ENCODE measurements at regions not wholly inside any gene's neighbourhood (a gene's known extent, or its start where the extent isn't known, plus 50 kb on each side); places are given as distances from the start of the nearest gene placed in this dataset.

GRCh38 chr12:126898562-126898961 is 1368.4 kb upstream of the TMEM132C start:
- Histone ChIP-seq H3K9me3 (ENCODE audit: control insufficient read depth, low read depth, low read length) (no peaks in the 10 kb centered on the region), H3K4me1 (ENCODE audit: insufficient read depth, low read length) (peaks cover 3% of the 10 kb centered on the region; the same call in 1 of the 2 replicates), H3K79me2 (ENCODE audit: insufficient read depth, low read length) (no peaks in the 10 kb centered on the region), H3K27me3 (ENCODE audit: insufficient read depth, low read length) (no peaks in the 10 kb centered on the region), H3K27ac (ENCODE audit: insufficient read length, low read depth, low read length) (no peak overlapping the region), H4K8ac (replicated peaks; ENCODE audit: insufficient read length, low read depth, low read length) (no peak overlapping the region), H4K20me1 (ENCODE audit: control insufficient read depth, insufficient read depth, insufficient read length) (no peaks in the 10 kb centered on the region), H3K23me2 (ENCODE audit: insufficient read length, low read depth, low read length, poor library complexity, severe bottlenecking) (no peaks in the 10 kb centered on the region), H3K14ac (ENCODE audit: insufficient read depth, low read length) (no peak overlapping the region), H2BK12ac (ENCODE audit: insufficient read length, low read depth, low read length) (no peak overlapping the region), H3T11ph (ENCODE audit: low read length) (no peak overlapping the region), H2BK20ac (ENCODE audit: low read depth, low read length, poor library complexity, severe bottlenecking) (no peak overlapping the region), H2AK5ac (ENCODE audit: insufficient read length, low read length) (no peak overlapping the region), H2BK15ac (ENCODE audit: low read depth, low read length) (no peak overlapping the region), H2BK120ac (ENCODE audit: low read depth, low read length, poor library complexity, severe bottlenecking) (no peak overlapping the region), H3K79me1 (ENCODE audit: insufficient read depth, low read depth, low read length, poor library complexity, severe bottlenecking) (no peaks in the 10 kb centered on the region), H3K4ac (ENCODE audit: low read depth, low read length) (no peak overlapping the region), H3K18ac (ENCODE audit: insufficient read length, low read depth, low read length) (no peak overlapping the region), H2BK5ac (ENCODE audit: insufficient read length, low read length) (no peak overlapping the region), H4K5ac (ENCODE audit: insufficient read length, low read depth, low read length) (no peak overlapping the region), H3K56ac (ENCODE audit: insufficient read length, low read depth, low read length) (no peak overlapping the region), H2AFZ (ENCODE audit: low read length) (no peak overlapping the region), H4K91ac (ENCODE audit: insufficient read length, low read depth, low read length) (no peak overlapping the region), H3K23ac (ENCODE audit: insufficient read length, low read depth, low read length) (no peak overlapping the region), H3K9ac (ENCODE audit: extremely low read depth, insufficient read length, low read length) (no peak overlapping the region), H3K4me2 (ENCODE audit: insufficient read depth, insufficient read length, low read length) (no peak overlapping the region)
- DNase-seq, result no peak
- peaks cover 22 to 23% of the 10 kb centered on the region in 2 experiments for H3K4me1 Mint-ChIP-seq
- WGBS (ENCODE audit: extremely low coverage, insufficient read length, low lambda C conversion rate), result 100% methylated on average over 1 of the region's 4 CpGs
- peaks cover 15% of the 10 kb centered on the region for H3K27me3 Mint-ChIP-seq (ENCODE audit: low read depth)
- no peaks in the 10 kb centered on the region for H3K9me3 Mint-ChIP-seq
- no peaks in the 10 kb centered on the region for H3K36me3 Mint-ChIP-seq (ENCODE audit: insufficient read depth in 1 of 3, low read depth in 3 of 3)
- TF ChIP-seq, protein P1, sequence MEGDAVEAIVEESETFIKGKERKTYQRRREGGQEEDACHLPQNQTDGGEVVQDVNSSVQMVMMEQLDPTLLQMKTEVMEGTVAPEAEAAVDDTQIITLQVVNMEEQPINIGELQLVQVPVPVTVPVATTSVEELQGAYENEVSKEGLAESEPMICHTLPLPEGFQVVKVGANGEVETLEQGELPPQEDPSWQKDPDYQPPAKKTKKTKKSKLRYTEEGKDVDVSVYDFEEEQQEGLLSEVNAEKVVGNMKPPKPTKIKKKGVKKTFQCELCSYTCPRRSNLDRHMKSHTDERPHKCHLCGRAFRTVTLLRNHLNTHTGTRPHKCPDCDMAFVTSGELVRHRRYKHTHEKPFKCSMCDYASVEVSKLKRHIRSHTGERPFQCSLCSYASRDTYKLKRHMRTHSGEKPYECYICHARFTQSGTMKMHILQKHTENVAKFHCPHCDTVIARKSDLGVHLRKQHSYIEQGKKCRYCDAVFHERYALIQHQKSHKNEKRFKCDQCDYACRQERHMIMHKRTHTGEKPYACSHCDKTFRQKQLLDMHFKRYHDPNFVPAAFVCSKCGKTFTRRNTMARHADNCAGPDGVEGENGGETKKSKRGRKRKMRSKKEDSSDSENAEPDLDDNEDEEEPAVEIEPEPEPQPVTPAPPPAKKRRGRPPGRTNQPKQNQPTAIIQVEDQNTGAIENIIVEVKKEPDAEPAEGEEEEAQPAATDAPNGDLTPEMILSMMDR (conservative IDR thresholded peaks at IDR 0.05), result no peak
- H3K4me3 Mint-ChIP-seq, result no peak overlapping the region
- no peak overlapping the region for H3K27ac Mint-ChIP-seq

Measured in H9 (cell line).